ENCODE measurements at regions not wholly inside any gene's neighbourhood (a gene's known extent, or its start where the extent isn't known, plus 50 kb on each side); places are given as distances from the start of the nearest gene placed in this dataset.
A peak's percentile ranks its signal among the peaks of the same experiment; 100 is the strongest.

DNA sequence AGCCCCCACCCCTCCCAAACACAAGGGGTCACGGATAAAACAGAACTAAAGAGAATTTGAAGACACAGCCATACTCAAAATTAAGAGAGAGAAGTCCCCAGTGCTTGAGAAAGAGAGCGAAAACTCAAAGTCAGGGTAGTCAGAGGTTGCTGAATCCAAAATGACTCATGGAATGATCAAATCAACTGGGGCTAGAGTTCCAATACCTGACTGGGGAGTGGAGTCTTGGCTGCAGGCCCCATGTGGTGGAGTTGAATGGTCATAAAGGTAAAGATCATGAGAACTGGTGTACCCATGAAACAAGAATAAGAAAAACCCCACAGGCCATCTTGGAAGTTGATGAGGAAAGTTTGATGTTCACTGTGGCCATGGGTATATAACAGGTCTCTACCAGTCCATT is 84.5 kb upstream of the LRRN2 start:
- ChIA-PET CTCF (interaction anchor here (1.2 kb wide), 1 partner anchor 204 kb away, joined by 4 read pairs; no protein-coding TSS in a partner anchor), POLR2A (no interaction called here)
- DNase-seq (ENCODE audit: extremely low spot score) = no peak
- TF ChIP-seq, protein P1, sequence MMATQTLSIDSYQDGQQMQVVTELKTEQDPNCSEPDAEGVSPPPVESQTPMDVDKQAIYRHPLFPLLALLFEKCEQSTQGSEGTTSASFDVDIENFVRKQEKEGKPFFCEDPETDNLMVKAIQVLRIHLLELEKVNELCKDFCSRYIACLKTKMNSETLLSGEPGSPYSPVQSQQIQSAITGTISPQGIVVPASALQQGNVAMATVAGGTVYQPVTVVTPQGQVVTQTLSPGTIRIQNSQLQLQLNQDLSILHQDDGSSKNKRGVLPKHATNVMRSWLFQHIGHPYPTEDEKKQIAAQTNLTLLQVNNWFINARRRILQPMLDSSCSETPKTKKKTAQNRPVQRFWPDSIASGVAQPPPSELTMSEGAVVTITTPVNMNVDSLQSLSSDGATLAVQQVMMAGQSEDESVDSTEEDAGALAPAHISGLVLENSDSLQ (IDR thresholded peaks at IDR 0.05) = no peak
- TF ChIP-seq FOXM1 (IDR thresholded peaks at IDR 0.05; ENCODE audit: borderline replicate concordance) (no peak), L3MBTL2 (conservative IDR thresholded peaks at IDR 0.05) (no peak), FOXA1 (IDR thresholded peaks at IDR 0.05) (no peak), ARNT (IDR thresholded peaks at IDR 0.05) (no peak), ELF4 (IDR thresholded peaks at IDR 0.05) (no peak), ZNF384 (IDR thresholded peaks at IDR 0.05) (no peak), SP1 (IDR thresholded peaks at IDR 0.05) (no peak), NFRKB (IDR thresholded peaks at IDR 0.05) (no peak), CTBP1 (IDR thresholded peaks at IDR 0.05; ENCODE audit: borderline replicate concordance) (no peak), LEF1 (IDR thresholded peaks at IDR 0.05; ENCODE audit: borderline replicate concordance) (no peak), FOXK2 (IDR thresholded peaks at IDR 0.05) (no peak), TARDBP (IDR thresholded peaks at IDR 0.05) (no peak), BHLHE40 (IDR thresholded peaks at IDR 0.05; ENCODE audit: borderline replicate concordance) (no peak), HDGF (IDR thresholded peaks at IDR 0.05; ENCODE audit: borderline replicate concordance) (no peak), SUZ12 (IDR thresholded peaks at IDR 0.05) (no peak)

DNA sequence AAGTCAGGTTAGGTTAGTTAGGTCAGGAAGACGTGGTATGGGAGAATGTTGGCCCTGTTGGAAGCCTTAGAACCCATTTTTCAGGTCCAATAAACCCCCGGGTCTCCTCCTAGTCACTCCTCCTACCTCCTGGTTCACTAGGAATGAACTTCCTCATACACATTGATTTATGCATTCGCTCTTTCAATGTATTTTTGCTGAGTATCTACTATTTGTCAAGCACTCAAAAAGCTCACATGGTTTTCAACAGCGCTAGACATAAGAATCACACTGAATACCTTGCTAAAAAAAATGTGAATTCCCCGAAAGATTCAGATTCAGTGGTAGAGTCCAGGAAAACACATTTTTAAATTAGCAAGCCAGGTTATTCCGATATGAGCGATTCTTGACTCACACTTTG is 85.8 kb upstream of the LRRN2 start:
- ChIA-PET POLR2A (no interaction called here), CTCF (interaction anchor here (0.7 to 1.2 kb wide), 3 partner anchors 9 to 76 kb away, joined by 3 to 5 read pairs (median 5); no protein-coding TSS in a partner anchor)
- TF ChIP-seq CTBP1 (IDR thresholded peaks at IDR 0.05; ENCODE audit: borderline replicate concordance) (no peak), ZNF384 (IDR thresholded peaks at IDR 0.05) (no peak), SUZ12 (IDR thresholded peaks at IDR 0.05) (no peak), FOXM1 (IDR thresholded peaks at IDR 0.05; ENCODE audit: borderline replicate concordance) (no peak), L3MBTL2 (conservative IDR thresholded peaks at IDR 0.05) (no peak), ARNT (IDR thresholded peaks at IDR 0.05) (no peak)
- TF ChIP-seq, protein P1 (IDR thresholded peaks at IDR 0.05) = no peak
- no peak for DNase-seq (ENCODE audit: extremely low spot score)

DNA sequence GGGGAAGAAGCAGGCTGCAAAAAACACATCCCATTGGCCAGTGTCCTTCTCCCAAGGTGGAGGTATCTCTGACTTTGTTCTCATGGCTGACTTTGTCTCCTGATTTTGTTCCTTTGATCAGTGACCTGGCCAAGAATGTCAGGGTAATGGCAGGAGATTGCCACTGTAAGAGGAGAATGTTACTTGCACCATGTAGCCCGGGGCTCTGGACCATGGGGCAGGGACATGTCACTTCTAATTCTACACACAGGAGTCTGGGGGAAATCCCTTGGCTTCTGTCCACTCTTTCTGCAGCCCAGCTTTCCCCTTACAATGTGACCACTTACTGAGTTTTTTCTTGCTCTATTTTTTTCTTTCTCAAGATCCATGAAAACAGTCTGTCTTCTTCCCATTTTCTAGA is 87.7 kb upstream of the LRRN2 start:
- POLR2A ChIA-PET = no interaction called here
- TF ChIP-seq FOXK2 (IDR thresholded peaks at IDR 0.05) = no peak
- TF ChIP-seq HDGF (IDR thresholded peaks at IDR 0.05; ENCODE audit: borderline replicate concordance) = no peak
- no peak for TF ChIP-seq BHLHE40 (IDR thresholded peaks at IDR 0.05; ENCODE audit: borderline replicate concordance)
- no peak for TF ChIP-seq ARNT (IDR thresholded peaks at IDR 0.05)
- TF ChIP-seq NFRKB (IDR thresholded peaks at IDR 0.05) = no peak
- no peak for TF ChIP-seq TARDBP (IDR thresholded peaks at IDR 0.05)
- no peak for TF ChIP-seq CTBP1 (IDR thresholded peaks at IDR 0.05; ENCODE audit: borderline replicate concordance)
- no peak for TF ChIP-seq L3MBTL2 (conservative IDR thresholded peaks at IDR 0.05)
- TF ChIP-seq SP1 (IDR thresholded peaks at IDR 0.05) = no peak
- TF ChIP-seq LEF1 (IDR thresholded peaks at IDR 0.05; ENCODE audit: borderline replicate concordance) = no peak
- TF ChIP-seq FOXM1 (IDR thresholded peaks at IDR 0.05; ENCODE audit: borderline replicate concordance) = no peak
- no peak for TF ChIP-seq FOXA1 (IDR thresholded peaks at IDR 0.05)
- TF ChIP-seq, protein P1 (IDR thresholded peaks at IDR 0.05) = no peak
- TF ChIP-seq ZNF384 (IDR thresholded peaks at IDR 0.05) = no peak
- no peak for DNase-seq (ENCODE audit: extremely low spot score)
- CTCF ChIA-PET = no interaction called here

DNA sequence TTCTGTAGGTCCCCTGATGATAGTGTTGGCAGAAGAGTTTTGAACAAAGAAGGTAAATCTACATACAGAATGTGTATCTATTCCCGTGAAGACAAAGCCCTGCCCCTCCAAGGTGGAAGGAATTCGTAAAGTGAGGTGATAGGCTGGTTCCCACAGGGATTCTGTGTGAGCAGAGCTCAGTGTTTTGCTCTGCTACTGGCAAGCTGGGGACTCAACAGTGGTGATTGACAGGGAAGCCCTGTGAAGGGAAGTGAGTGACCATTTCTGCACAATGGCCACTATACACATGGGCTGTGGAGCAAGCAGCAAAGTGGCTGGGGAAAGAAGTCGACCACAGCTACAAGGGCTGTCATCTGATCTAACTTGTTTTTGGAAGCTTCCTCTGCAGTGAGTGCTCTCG is 90.0 kb upstream of the LRRN2 start:
- no peak for DNase-seq (ENCODE audit: extremely low spot score)
- CTCF ChIA-PET = no interaction called here
- POLR2A ChIA-PET = no interaction called here
- no peak for TF ChIP-seq L3MBTL2 (conservative IDR thresholded peaks at IDR 0.05)
- TF ChIP-seq, protein P1 (IDR thresholded peaks at IDR 0.05) = 0 out of 2 replicates have a peak, but pooled peaks have one; percentile 6

DNA sequence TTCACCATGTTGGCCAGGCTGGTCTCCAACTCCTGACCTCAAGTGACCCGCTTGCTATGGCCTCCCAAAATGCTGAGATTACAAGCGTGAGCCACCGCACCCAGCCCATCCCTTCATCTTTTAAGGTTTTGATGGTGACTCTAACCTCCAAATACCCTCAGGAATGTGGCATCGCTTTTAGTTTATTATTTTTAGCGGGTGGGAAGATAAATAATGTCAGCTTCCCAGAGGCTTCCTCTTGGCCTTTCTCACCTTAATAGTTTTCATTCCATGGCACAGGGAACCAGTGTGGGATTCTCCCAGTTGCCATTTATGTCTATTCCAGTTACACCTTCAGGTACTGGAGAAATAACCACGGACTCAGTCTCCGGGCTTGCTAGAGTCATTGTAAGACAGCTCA is 92.1 kb upstream of the LRRN2 start:
- CTCF ChIA-PET = interaction anchor here (0.8 to 2.0 kb wide), 2 partner anchors 14 to 29 kb away, joined by 4 to 6 read pairs; no protein-coding TSS in a partner anchor
- TF ChIP-seq L3MBTL2 (conservative IDR thresholded peaks at IDR 0.05) (no peak), ELF4 (IDR thresholded peaks at IDR 0.05) (no peak), NFRKB (IDR thresholded peaks at IDR 0.05) (no peak), BHLHE40 (IDR thresholded peaks at IDR 0.05; ENCODE audit: borderline replicate concordance) (no peak), LEF1 (IDR thresholded peaks at IDR 0.05; ENCODE audit: borderline replicate concordance) (no peak), FOXA1 (IDR thresholded peaks at IDR 0.05) (no peak), CTBP1 (IDR thresholded peaks at IDR 0.05; ENCODE audit: borderline replicate concordance) (no peak), HDGF (IDR thresholded peaks at IDR 0.05; ENCODE audit: borderline replicate concordance) (no peak), FOXK2 (IDR thresholded peaks at IDR 0.05) (no peak), ARNT (IDR thresholded peaks at IDR 0.05) (no peak), TARDBP (IDR thresholded peaks at IDR 0.05) (no peak), SUZ12 (IDR thresholded peaks at IDR 0.05) (no peak), FOXM1 (IDR thresholded peaks at IDR 0.05; ENCODE audit: borderline replicate concordance) (no peak), SP1 (IDR thresholded peaks at IDR 0.05) (no peak), ZNF384 (IDR thresholded peaks at IDR 0.05) (no peak)
- TF ChIP-seq, protein P1 (IDR thresholded peaks at IDR 0.05) = no peak
- DNase-seq (ENCODE audit: extremely low spot score) = no peak
- POLR2A ChIA-PET = no interaction called here

Data from HEK293T (cell line).